K562 (cell line): ENCODE measurements at regions not wholly inside any gene's neighbourhood (a gene's known extent, or its start where the extent isn't known, plus 50 kb on each side); places are given as distances from the start of the nearest gene placed in this dataset.

Experiments
- ATAC-seq: fragments of 200-7000 bp; cut with Tn5 transposase; 3 replicates; pipeline ENCODE4 v1.9.1; 2020; ENCODE audit warnings: moderate library complexity
- BruUV-seq: library from RNA; stranded (reverse); fragments of 400-500 nt; replicated peaks from 2 replicates; lab custom pipeline; 2021; lab: Mats Ljungman, UMichigan
- CTCF ChIA-PET: fragments of 300-600 bp; formaldehyde crosslinking; extraction: SDS; loops from one replicate; lab custom pipeline; 2021; ENCODE audit warnings: low intra/inter-chr PET ratio; lab: Yijun Ruan, JAX
- POLR2A ChIA-PET: fragments of 300-600, 350-650 bp; sonication (Branson Sonifier 250); formaldehyde crosslinking; extraction: SDS; loops from one replicate; lab custom pipeline; 2021; ENCODE audit warnings: antibody characterized with exemption, inconsistent platforms; lab: Yijun Ruan, JAX
- DNase-seq, 4 experiments: peaks; one replicate each; pipeline versions ENCODE4 v3.0.0 to v3.0.0-alpha.2; 2011 to 2018; ENCODE audit warnings: low spot score in 3 of 4, mixed read lengths in 3 of 4; ENCODE audit errors: extremely low read depth in 1 of 4
- FAIRE-seq: peaks from 2 replicates; lab custom pipeline; 2011; peaks lifted over from hg19 to GRCh38; lab: Jason Lieb, UNC
- H2AFZ ChIP-seq: 2 replicates; pipeline ENCODE4 v1.6.0; 2011; ENCODE audit warnings: low read depth, low read length, control low read depth, inconsistent platforms
- H3K27ac ChIP-seq: fragments of 200-600 bp; 3 replicates; pipeline ENCODE4 v1.8.0; 2011; ENCODE audit warnings: low read depth, mild to moderate bottlenecking, control low read depth, inconsistent platforms, low read length, moderate library complexity, mixed read lengths; ENCODE audit errors: extremely low read depth
- H3K27me3 ChIP-seq, 2 experiments: fragments of 300-600 bp in 1 of 2; 2 replicates in 1 of 2; 3 replicates in 1 of 2; pipeline versions ENCODE4 v1.6.0 to v1.8.0; 2011; ENCODE audit warnings: inconsistent platforms in 2 of 2, low read length in 2 of 2, mild to moderate bottlenecking in 1 of 2, mixed read lengths in 1 of 2, moderate library complexity in 1 of 2; ENCODE audit not compliant: control insufficient read depth in 2 of 2, insufficient read depth in 2 of 2
- H3K36me3 ChIP-seq: fragments of 300-600 bp; 3 replicates; pipeline ENCODE4 v1.8.0; 2011; ENCODE audit warnings: mild to moderate bottlenecking, low read length, inconsistent platforms; ENCODE audit not compliant: control insufficient read depth, insufficient read depth
- H3K4me1 ChIP-seq, 2 experiments: fragments of 200-600 bp in 1 of 2; replicated peaks in 1 of 2; 2 replicates in 1 of 2; 3 replicates in 1 of 2; pipeline versions ENCODE4 v1.5.1 to v1.8.0; 2011; ENCODE audit warnings: inconsistent platforms in 2 of 2, low read length in 2 of 2, mild to moderate bottlenecking in 1 of 2, mixed read lengths in 1 of 2, moderate library complexity in 1 of 2; ENCODE audit not compliant: control insufficient read depth in 2 of 2, insufficient read depth in 2 of 2
- H3K4me2 ChIP-seq: 2 replicates; pipeline ENCODE4 v1.6.1; 2011; ENCODE audit warnings: low read length, control low read depth, inconsistent platforms, mixed read lengths; ENCODE audit not compliant: insufficient read depth
- H3K4me3 ChIP-seq: fragments of 200-600 bp; sonication (generic), shearing (Covaris generic); 2 replicates; pipeline ENCODE4 v1.5.1; 2016; ENCODE audit warnings: control low read depth, inconsistent platforms
- H3K79me2 ChIP-seq: fragments of 200-600 bp; 3 replicates; pipeline ENCODE4 v1.8.0; 2011; ENCODE audit warnings: low read length, inconsistent platforms; ENCODE audit not compliant: control insufficient read depth, insufficient read depth
- H3K9ac ChIP-seq, 2 experiments: 2 replicates each; pipeline versions ENCODE4 v1.6.0 to v1.6.1; 2011; ENCODE audit warnings: low read depth in 2 of 2, low read length in 2 of 2, control low read depth in 1 of 2, inconsistent platforms in 1 of 2, mild to moderate bottlenecking in 1 of 2, mixed read lengths in 1 of 2; ENCODE audit not compliant: insufficient read depth in 1 of 2
- H3K9me1 ChIP-seq: one replicate; pipeline ENCODE4 v1.6.0; 2011; ENCODE audit warnings: inconsistent platforms, mild to moderate bottlenecking, low read length, moderate library complexity; ENCODE audit not compliant: control insufficient read depth, insufficient read depth
- H3K9me3 ChIP-seq: replicated peaks from 2 replicates; pipeline ENCODE4 v1.5.1; 2011; ENCODE audit warnings: low read depth, low read length, inconsistent platforms; ENCODE audit not compliant: control insufficient read depth, insufficient read depth
- H4K20me1 ChIP-seq: replicated peaks from 2 replicates; pipeline ENCODE4 v1.6.1; 2011; ENCODE audit warnings: low read length, inconsistent platforms, mixed read lengths; ENCODE audit not compliant: control insufficient read depth, insufficient read depth
- PBX2 ChIP-seq, 2 experiments: IDR thresholded peaks in 1 of 2; conservative IDR thresholded peaks in 1 of 2; 2 replicates each; pipeline ENCODE4 v1.6.1; 2016; ENCODE audit warnings: low read depth in 2 of 2, mild to moderate bottlenecking in 1 of 2, missing compliant biosample characterization in 1 of 2, missing genetic modification characterization in 1 of 2, moderate library complexity in 1 of 2
- USF1 ChIP-seq: sonication (generic); formaldehyde crosslinking; IDR thresholded peaks from 2 replicates; pipeline ENCODE4 v1.9.0; 2022; ENCODE audit warnings: mild to moderate bottlenecking, missing genetic modification reagents
- ZNF764 ChIP-seq: fragments of 250-450 bp; sonication (Bioruptor Pico); IDR thresholded peaks from 2 replicates; pipeline ENCODE4 v1.4.0; 2020; ENCODE audit warnings: low read depth, mild to moderate bottlenecking, moderate library complexity
- WGBS: fragments of 100-300 bp; shearing (Covaris generic); methylation state at CpG from one replicate; pipeline ENCODE4 v1.1.6; 2016; ENCODE audit warnings: low coverage, mixed read lengths; ENCODE audit not compliant: insufficient coverage; ENCODE audit errors: missing lambda C conversion rate; 5-methylcytosine and 5-hydroxymethylcytosine counted together
- in situ Hi-C: fragments of 300-500 bp; cut with MboI; formaldehyde crosslinking; loops from 4 replicates; pipeline ENCODE4 v1.15.0; 2018; ENCODE audit warnings: inconsistent platforms, mixed read lengths
- intact Hi-C: fragments of 100-400 bp; cut with micrococcal nuclease; formaldehyde crosslinking; loops from 2 replicates; pipeline ENCODE4 v1.14.2; 2022

DNA sequence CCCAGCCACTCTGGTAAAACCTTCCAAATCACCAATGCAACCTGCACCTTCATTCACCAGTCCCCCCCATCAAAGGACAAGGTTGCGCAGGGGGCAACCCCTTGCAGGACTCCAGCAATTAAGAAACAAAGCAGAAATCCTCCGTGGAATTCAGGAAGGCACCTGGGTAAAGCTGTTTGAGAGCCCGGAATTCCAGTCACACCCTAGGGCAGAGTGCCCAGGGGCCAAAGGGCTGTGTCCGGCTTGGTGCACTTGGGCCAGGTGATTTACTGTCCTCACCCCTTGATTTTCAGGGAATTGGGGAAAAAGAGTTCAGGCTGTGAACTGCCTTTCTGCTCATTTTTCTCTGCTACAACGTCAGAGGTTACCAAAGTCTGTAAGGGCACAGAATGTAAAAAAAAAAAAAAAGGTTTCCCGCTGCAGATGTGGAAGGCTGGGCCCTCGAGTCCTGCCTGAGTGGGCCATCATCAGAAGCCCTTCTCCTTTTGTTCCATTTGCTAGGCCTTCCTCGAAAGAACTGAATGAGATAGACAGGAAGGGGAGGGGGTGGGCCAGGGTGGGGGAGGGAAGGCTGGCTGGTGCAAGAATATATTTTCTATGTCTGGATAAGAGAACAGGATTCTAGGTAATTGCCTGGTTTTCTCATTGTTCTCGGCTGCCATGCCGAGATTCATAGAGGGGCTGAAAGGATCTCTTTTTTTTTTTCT lies 266.5 kb upstream of the PSMD7 start (continued):
- TF ChIP-seq PBX2 (CRISPR knock-in tag; IDR thresholded peaks at IDR 0.05; ENCODE audit: low read depth) (no peak), PBX2 (tag; conservative IDR thresholded peaks at IDR 0.05; ENCODE audit: low read depth) (no peak)

- CTCF ChIA-PET = no interaction called here
- H3K9me3 ChIP-seq = no peaks in the 10 kb centered on the region
- in situ Hi-C loops = no loop called here
- H3K27me3 ChIP-seq = peaks cover 1 to 5% of the 10 kb centered on the region in 2 experiments; a peak in 2 of 5 replicates
- TF ChIP-seq ZNF764 (CRISPR knock-in tag) = no peak
- TF ChIP-seq USF1 (CRISPR knock-in tag) = no peak
- TF ChIP-seq, all 486 proteins: peak for 0
- H3K9ac ChIP-seq = no peak overlapping the region
- no peaks in the 10 kb centered on the region for H3K79me2 ChIP-seq
- POLR2A ChIA-PET = no interaction called here
- BruUV-seq = no TSS peak
- H3K4me1 ChIP-seq = no peaks in the 10 kb centered on the region
- no peak overlapping the region for H3K27ac ChIP-seq
- 0% methylated on average over 9 of the region's 9 CpGs for WGBS
- FAIRE-seq (no peak), ATAC-seq (no peak), DNase-seq (no peak)
- no peaks in the 10 kb centered on the region; the same call in 1 of the 2 replicates for H4K20me1 ChIP-seq
- no peak overlapping the region for H3K4me2 ChIP-seq
- H2AFZ ChIP-seq = no peak overlapping the region
- no peak overlapping the region for H3K4me3 ChIP-seq
- intact Hi-C loops = no loop called here
- H3K36me3 ChIP-seq = no peaks in the 10 kb centered on the region
- H3K9me1 ChIP-seq = no peaks in the 10 kb centered on the region
Observed at GRCh38 chr16:74029115-74029792, 267.4 kb upstream of the PSMD7 start.
